Upper lobe of left lung (tissue), 6 donors: ENCODE measurements at regions not wholly inside any gene's neighbourhood (a gene's known extent, or its start where the extent isn't known, plus 50 kb on each side); places are given as distances from the start of the nearest gene placed in this dataset.

Experiments
- ATAC-seq, 2 donors: fragments of 200-7000 bp; cut with Tn5 transposase; one replicate each; pipeline ENCODE4 v1.9.1; 2022; ENCODE audit warnings: mild to moderate bottlenecking in 2 of 2, moderate library complexity in 2 of 2; ENCODE audit not compliant: low FRiP score in 2 of 2
- DNase-seq, 2 donors: peaks; one replicate each; pipeline ENCODE4 v3.0.0-alpha.2; 2019 to 2020
- H3K27ac ChIP-seq, 4 donors: fragments of 200-600 bp; sonication (generic); one replicate each; pipeline ENCODE4 v1.5.1; 2016 to 2019
- H3K27me3 ChIP-seq, 4 donors: fragments of 200-600 bp; sonication (generic); one replicate each; pipeline ENCODE4 v1.5.1; 2017 to 2019
- H3K36me3 ChIP-seq, 4 donors: fragments of 200-600 bp; sonication (generic); one replicate each; pipeline ENCODE4 v1.5.1; 2016 to 2019
- H3K4me1 ChIP-seq, 4 donors: fragments of 200-600 bp; sonication (generic); one replicate each; pipeline ENCODE4 v1.5.1; 2018 to 2019
- H3K4me3 ChIP-seq, 4 donors: fragments of 200-600 bp; sonication (generic); one replicate each; pipeline ENCODE4 v1.5.1; 2017 to 2019; ENCODE audit warnings: mild to moderate bottlenecking in 2 of 4, moderate library complexity in 1 of 4
- H3K9me3 ChIP-seq, 4 donors: fragments of 200-600 bp; sonication (generic); one replicate each; pipeline ENCODE4 v1.5.1; 2018 to 2019
- EP300 ChIP-seq, 4 donors: sonication (generic); formaldehyde crosslinking; IDR thresholded peaks; one replicate each; pipeline ENCODE4 v1.5.1; 2017; ENCODE audit warnings: antibody characterized with exemption in 4 of 4, control low read depth in 2 of 4
- POLR2A ChIP-seq, 4 donors: fragments of 450-650 bp; IDR thresholded peaks; one replicate each; pipeline ENCODE4 v1.5.1; 2016 to 2017; ENCODE audit warnings: antibody characterized with exemption in 4 of 4, mild to moderate bottlenecking in 2 of 4
- POLR2AphosphoS5 ChIP-seq, 2 donors: sonication (generic); formaldehyde crosslinking; IDR thresholded peaks; one replicate each; pipeline ENCODE4 v1.5.1; 2017; ENCODE audit warnings: antibody characterized with exemption in 2 of 2
- WGBS, 2 donors: methylation state at CpG; one replicate each; pipeline ENCODE4 v1.1.5; 2017 to 2018; 5-methylcytosine and 5-hydroxymethylcytosine counted together
- TF ChIP-seq, protein P1 (sequence below), 6 experiments: fragments of 450-650 bp in 4 of 6; fragments of 200-600 bp in 2 of 6; sonication (generic) in 2 of 6; IDR thresholded peaks; one replicate each; pipeline ENCODE4 v1.5.1; 2016 to 2019; ENCODE audit warnings: antibody characterized with exemption in 6 of 6
- donor health status: DM: no; HTN: no; CAD: no; lungs with moderate emphysema.
- donor health status: DM: no; HTN: yes; CAD: no; lungs with severe emphysema.

GRCh38 chr10:65312876-65313275, 1613.0 kb upstream of the LRRTM3 start:
- Histone ChIP-seq H3K9me3 (no peaks in the 10 kb centered on the region), H3K4me1 (no peaks in the 10 kb centered on the region), H3K27me3 (no peaks in the 10 kb centered on the region), H3K36me3 (no peaks in the 10 kb centered on the region), H3K4me3 (no peak overlapping the region), H3K27ac (no peak overlapping the region)
- DNase-seq = no peak
- no peak for TF ChIP-seq POLR2A (IDR thresholded peaks at IDR 0.05)
- TF ChIP-seq EP300 (IDR thresholded peaks at IDR 0.05) = no peak
- no peak for TF ChIP-seq POLR2AphosphoS5 (IDR thresholded peaks at IDR 0.05)
- TF ChIP-seq, protein P1, sequence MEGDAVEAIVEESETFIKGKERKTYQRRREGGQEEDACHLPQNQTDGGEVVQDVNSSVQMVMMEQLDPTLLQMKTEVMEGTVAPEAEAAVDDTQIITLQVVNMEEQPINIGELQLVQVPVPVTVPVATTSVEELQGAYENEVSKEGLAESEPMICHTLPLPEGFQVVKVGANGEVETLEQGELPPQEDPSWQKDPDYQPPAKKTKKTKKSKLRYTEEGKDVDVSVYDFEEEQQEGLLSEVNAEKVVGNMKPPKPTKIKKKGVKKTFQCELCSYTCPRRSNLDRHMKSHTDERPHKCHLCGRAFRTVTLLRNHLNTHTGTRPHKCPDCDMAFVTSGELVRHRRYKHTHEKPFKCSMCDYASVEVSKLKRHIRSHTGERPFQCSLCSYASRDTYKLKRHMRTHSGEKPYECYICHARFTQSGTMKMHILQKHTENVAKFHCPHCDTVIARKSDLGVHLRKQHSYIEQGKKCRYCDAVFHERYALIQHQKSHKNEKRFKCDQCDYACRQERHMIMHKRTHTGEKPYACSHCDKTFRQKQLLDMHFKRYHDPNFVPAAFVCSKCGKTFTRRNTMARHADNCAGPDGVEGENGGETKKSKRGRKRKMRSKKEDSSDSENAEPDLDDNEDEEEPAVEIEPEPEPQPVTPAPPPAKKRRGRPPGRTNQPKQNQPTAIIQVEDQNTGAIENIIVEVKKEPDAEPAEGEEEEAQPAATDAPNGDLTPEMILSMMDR (IDR thresholded peaks at IDR 0.05) = no peak
- ATAC-seq = no peak

GRCh38 chr10:65313406-65313805, 1612.4 kb upstream of the LRRTM3 start:
- TF ChIP-seq EP300 (IDR thresholded peaks at IDR 0.05) (no peak), POLR2A (IDR thresholded peaks at IDR 0.05) (no peak), POLR2AphosphoS5 (IDR thresholded peaks at IDR 0.05) (no peak)
- TF ChIP-seq, protein P1 (IDR thresholded peaks at IDR 0.05) = no peak
- Histone ChIP-seq H3K36me3 (no peaks in the 10 kb centered on the region), H3K4me1 (no peaks in the 10 kb centered on the region), H3K4me3 (no peak overlapping the region), H3K27ac (no peak overlapping the region), H3K9me3 (no peaks in the 10 kb centered on the region), H3K27me3 (no peaks in the 10 kb centered on the region)
- WGBS, 2 donors = 90% methylated on average over 2 of the region's 2 CpGs
- DNase-seq (no peak), ATAC-seq (no peak)

DNA sequence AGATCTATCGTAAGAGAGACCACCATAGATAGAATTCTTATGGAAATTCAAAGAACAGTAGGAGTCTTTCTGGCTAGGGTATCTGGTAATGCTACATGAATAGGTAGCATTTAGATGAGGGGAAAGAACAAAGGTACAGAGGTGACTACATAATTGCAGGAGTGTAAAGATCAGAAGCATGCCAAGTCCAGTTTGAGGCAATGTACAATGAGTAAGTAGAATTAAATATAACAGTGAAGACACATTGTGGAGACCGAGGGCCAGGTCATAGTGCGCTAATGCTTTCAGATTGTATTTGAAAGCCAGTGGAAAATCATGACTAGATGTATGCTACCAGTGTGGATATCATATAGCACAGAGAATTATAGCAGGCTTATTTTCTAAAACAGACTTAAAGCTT, 1611.6 kb upstream of the LRRTM3 start:
- WGBS, 2 donors = 88 to 89% methylated on average over 3 of the region's 3 CpGs
- Histone ChIP-seq H3K27ac (no peak overlapping the region), H3K36me3 (no peaks in the 10 kb centered on the region), H3K27me3 (no peaks in the 10 kb centered on the region), H3K4me1 (no peaks in the 10 kb centered on the region), H3K4me3 (no peak overlapping the region), H3K9me3 (no peaks in the 10 kb centered on the region)
- ATAC-seq (no peak), DNase-seq (no peak)
- TF ChIP-seq, protein P1 (IDR thresholded peaks at IDR 0.05) = no peak

- no peak overlapping the region for H3K4me3 ChIP-seq
- no peaks in the 10 kb centered on the region for H3K4me1 ChIP-seq
- no peaks in the 10 kb centered on the region for H3K27me3 ChIP-seq
- ATAC-seq (no peak), DNase-seq (no peak)
- 67 to 71% methylated on average over 5 of the region's 5 CpGs for WGBS, 2 donors
- H3K27ac ChIP-seq = no peak overlapping the region
- TF ChIP-seq EP300 (IDR thresholded peaks at IDR 0.05) = no peak
- TF ChIP-seq, protein P1 (IDR thresholded peaks at IDR 0.05) = no peak
- no peak for TF ChIP-seq POLR2AphosphoS5 (IDR thresholded peaks at IDR 0.05)
- TF ChIP-seq POLR2A (IDR thresholded peaks at IDR 0.05) = no peak
- no peaks in the 10 kb centered on the region for H3K9me3 ChIP-seq
- no peaks in the 10 kb centered on the region for H3K36me3 ChIP-seq
Measured at GRCh38 chr10:65319493-65319892, 1606.3 kb upstream of the LRRTM3 start.

- Histone ChIP-seq H3K36me3 (no peaks in the 10 kb centered on the region), H3K9me3 (no peaks in the 10 kb centered on the region), H3K27ac (no peak overlapping the region), H3K4me1 (no peaks in the 10 kb centered on the region), H3K27me3 (no peaks in the 10 kb centered on the region), H3K4me3 (no peak overlapping the region)
- TF ChIP-seq, protein P1 (IDR thresholded peaks at IDR 0.05) = no peak
- TF ChIP-seq POLR2A (IDR thresholded peaks at IDR 0.05) (no peak), POLR2AphosphoS5 (IDR thresholded peaks at IDR 0.05) (no peak), EP300 (IDR thresholded peaks at IDR 0.05) (no peak)
- ATAC-seq (no peak), DNase-seq (no peak)
- 80 to 86% methylated on average over 3 of the region's 3 CpGs for WGBS, 2 donors
Measured at GRCh38 chr10:65320236-65321026, 1605.4 kb upstream of the LRRTM3 start.
